NCI-H1105 treated with DMSO at 0.1 percent for 48 hours (cell line): ENCODE measurements at regions not wholly inside any gene's neighbourhood (a gene's known extent, or its start where the extent isn't known, plus 50 kb on each side); places are given as distances from the start of the nearest gene placed in this dataset.
A peak's percentile ranks its signal among the peaks of the same experiment; 100 is the strongest.

Experiments used
- DNase-seq: peaks from one replicate; lab custom pipeline; 2025; lab: John Stamatoyannopoulos, UW

DNA sequence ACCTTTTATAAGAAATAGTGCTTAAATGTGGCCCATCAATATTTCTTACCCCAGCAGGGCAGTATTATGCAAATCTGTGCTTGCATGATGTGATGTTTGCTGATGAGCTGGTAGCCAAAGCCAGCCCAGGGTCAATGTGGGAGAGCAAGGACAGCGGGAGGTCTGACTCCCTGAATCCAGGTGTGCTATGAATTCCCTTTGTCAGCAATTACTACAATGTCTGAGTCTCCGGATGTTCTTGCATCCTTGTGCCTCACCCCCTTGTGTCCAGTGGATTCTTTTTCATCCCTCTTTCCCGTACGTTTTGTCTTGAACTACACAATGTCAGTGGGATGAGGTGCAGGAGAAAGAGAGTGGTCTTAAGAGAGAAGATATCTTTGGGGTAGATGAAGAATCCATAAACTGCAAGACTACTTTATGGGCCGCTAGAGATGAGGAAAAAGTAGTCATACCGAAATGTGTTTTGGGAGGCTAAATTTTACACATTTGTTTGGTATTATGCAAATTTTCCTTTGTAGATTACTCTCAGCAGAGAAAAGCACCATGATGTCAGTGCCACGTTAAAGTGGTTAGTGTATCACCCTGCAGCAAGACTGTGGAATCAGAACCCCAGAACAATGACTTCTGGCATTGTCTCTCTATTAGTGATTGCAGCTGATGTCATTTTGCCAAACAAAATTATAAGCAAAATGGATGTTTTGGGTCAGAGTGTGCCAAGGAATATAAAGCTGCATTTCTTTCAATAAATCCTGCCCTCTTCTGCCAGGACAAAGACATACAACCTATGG lies 53.5 kb upstream of the TSHZ3 start:
- DNase-seq: no peak

DNA sequence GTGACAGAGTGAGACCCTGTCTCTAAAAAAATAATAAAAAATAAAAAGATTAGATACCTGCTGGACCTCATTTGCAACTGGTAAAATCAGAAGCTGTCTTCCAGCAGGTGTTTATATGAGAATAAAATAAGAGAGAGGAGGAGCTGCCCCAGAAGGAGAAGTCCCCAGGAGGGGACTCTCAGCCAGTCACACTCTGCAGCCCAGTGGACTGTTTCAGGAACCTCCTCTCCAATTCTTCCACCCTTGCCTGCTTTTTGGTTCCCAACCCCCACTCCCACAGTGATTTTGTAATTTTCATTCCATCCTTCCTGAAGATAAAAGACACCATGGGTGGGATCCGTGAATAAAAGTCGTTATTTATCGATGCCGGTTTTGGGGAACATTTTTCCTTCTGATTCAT lies 56.9 kb upstream of the TSHZ3 start:
- no peak for DNase-seq

GRCh38 chr19:31408460-31409124 lies 59.4 kb upstream of the TSHZ3 start:
- no peak for DNase-seq

GRCh38 chr19:31413353-31413752 lies 64.1 kb upstream of the TSHZ3 start:
- no peak for DNase-seq

GRCh38 chr19:31415322-31415721 lies 66.1 kb upstream of the TSHZ3 start:
- no peak for DNase-seq

GRCh38 chr19:31416548-31416947 lies 67.3 kb upstream of the TSHZ3 start:
- no peak for DNase-seq

DNA sequence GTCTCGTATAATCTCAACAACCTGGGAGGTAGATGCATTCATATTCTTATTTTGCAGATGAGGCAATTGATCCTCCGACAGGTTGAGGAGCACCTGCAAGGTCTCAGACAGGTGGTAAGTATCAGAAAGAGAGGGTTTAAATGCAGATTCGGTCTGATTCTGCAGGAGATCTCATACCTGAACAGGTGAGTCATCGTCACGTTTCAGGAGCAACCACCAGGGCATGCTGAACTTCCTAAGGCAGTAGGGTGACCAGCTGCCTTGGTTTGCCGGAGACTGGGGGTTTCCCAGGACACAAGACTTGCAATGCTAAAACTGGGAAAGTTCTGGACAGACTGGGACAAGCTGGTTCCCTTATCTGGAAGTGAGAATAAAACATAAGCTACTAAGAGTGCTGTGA lies 68.8 kb upstream of the TSHZ3 start:
- DNase-seq: no peak

- no peak for DNase-seq
Observed at GRCh38 chr19:31418692-31419430, 69.6 kb upstream of the TSHZ3 start.

DNA sequence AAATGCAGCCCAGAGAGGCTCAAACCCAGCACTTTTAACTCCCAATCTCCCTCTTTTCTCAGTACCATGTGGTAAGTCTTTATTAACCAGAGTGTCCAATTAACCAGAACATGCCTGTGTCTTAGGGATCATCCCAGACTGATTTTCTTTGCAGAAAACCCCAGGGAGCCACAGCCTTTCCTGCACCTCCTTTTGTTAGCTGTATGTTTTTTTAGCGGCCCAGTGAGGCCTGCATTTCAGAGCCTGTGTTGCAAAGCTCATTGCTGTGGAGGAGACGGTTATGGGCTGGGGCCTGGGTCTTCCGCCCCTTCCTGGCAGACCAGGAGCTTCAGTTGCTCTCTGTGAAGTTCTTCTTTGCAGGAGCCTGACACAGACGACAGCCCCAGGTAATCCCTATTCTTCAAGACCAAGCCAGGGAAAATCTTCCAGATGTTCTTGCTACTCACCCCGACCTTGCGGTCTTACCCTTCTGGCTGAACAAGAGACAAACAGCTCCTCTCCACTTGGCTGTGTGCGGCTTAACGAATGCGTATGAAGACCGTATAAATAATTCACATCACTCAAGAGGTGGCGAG lies 70.7 kb upstream of the TSHZ3 start:
- no peak for DNase-seq

DNA sequence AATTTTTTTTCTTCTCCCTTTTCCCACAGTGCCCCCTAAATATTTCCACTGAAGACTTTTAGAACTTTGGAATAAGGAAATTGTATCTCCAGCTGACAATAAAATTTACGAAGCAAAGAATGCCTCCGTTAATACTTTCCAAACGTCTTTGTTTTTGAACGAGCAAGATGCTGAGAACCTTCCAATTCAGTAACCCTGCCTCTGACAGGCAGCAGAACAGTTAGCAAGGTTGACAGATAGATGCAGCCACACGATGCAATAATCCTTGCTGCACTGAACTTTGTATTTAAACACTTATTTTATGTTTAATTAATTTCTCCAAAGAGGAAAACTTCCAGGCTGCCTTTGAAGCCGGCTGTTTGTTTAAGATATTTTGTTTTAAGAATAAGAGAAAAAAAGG lies 71.8 kb upstream of the TSHZ3 start:
- DNase-seq: no peak

DNA sequence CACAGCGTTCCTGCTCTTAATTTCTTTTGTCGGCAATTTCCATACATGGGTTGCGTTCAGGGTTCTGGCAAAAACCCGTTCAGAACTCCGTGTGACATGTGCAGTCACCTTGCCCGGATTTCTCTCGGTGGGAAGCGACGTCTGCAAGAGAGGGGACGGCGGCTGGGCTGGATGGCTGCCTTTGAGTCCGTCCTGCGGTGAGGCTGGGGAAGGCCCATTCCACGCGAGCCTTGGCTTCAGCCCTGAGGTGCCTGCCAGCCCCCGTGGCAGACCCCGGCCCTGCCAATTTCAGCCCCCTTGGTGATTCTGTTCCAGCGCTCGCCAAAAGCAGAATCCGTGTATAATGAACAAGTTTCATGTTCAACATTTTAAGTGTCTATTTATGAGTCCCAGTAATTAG lies 72.6 kb upstream of the TSHZ3 start:
- no peak for DNase-seq

- DNase-seq: no peak
Observed at GRCh38 chr19:31423896-31424295, 74.7 kb upstream of the TSHZ3 start.

GRCh38 chr19:31424861-31425620 lies 75.8 kb upstream of the TSHZ3 start:
- peak; percentile 73 for DNase-seq

DNA sequence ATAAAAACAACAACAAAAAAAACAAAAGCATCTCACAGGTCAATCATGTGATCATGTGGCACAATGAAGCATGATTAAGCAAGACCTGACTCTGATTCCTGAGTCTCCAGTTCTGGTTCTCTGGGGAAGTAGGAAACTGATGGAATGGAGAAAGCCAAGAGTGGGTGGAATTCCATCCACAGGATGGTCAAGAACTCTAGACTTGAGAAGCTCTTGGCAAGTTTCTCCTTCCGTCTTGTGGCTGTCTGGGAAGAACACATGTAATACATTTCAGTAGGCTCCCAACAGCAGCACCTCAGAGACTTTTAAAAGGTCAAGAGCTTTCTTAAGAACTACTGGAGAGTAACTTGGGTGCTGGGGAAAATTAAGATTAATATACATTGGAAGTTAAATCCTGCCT lies 78.6 kb upstream of the TSHZ3 start:
- no peak for DNase-seq

- DNase-seq: no peak
Observed at GRCh38 chr19:31430381-31430780, 81.1 kb upstream of the TSHZ3 start.

DNA sequence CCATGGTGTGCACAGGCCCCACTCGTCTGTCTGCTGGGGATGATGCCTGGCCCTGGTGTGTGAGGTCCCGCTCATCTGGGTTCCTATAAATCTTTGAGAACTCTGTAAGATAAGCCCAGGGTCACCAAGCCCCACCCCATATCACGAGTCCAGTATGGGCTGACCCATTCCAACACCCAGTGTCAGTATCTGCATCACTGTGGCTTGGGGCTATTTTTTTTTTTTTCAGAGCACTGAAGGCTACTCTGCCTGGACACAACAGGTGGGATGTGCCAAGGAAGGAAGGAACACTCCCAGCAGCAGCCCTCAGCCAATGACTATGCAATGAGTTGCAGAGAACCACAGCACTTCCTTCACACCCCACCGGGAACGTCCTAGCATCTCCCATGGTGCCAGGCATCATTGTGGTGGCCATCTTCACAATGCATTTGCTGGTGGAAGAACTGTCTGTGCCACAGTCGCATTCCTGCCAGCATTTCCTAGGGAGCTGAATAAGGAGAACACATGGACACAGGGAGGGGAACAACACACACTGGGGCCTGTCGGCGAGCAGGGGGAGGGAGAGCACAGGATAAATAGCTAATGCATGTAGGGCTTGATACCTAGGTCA lies 83.1 kb upstream of the TSHZ3 start:
- no peak for DNase-seq

GRCh38 chr19:31436121-31436776 lies 87.0 kb upstream of the TSHZ3 start:
- no peak for DNase-seq

GRCh38 chr19:31438401-31439269 lies 89.4 kb upstream of the TSHZ3 start:
- no peak for DNase-seq

DNA sequence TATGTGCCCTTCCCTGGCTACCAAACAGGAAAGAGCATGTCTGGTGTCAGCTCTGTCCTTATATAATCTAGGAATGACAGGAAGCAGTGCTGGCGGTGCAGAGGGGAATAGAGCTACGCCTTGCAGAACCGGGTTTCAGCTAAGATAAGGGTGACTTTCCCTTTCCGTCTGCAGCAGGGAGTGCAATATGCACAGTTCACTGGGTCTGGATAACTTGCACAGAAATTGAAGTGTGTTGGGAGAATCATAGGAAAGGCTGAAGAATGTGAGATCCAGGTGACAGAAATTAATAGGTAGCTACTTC lies 90.0 kb upstream of the TSHZ3 start:
- DNase-seq: no peak

- DNase-seq: no peak
Observed at GRCh38 chr19:31444931-31445330, 95.7 kb upstream of the TSHZ3 start.
